K562 (cell line): ENCODE measurements at regions not wholly inside any gene's neighbourhood (a gene's known extent, or its start where the extent isn't known, plus 50 kb on each side); places are given as distances from the start of the nearest gene placed in this dataset.

Source experiments
- JUN ChIP-seq, 2 experiments: sonication (generic) in 1 of 2; formaldehyde crosslinking in 1 of 2; IDR thresholded peaks; 2 replicates each; pipeline versions ENCODE4 v1.6.1 to v1.8.0; 2012 to 2022; ENCODE audit warnings: borderline replicate concordance in 2 of 2, mild to moderate bottlenecking in 2 of 2, improper control_type of control experiment in 1 of 2, low read depth in 1 of 2, low read length in 1 of 2, missing genetic modification reagents in 1 of 2
- KLF10 ChIP-seq: fragments of 250-450 bp; sonication (Bioruptor Pico); IDR thresholded peaks from 2 replicates; pipeline ENCODE4 v1.6.1; 2021; ENCODE audit warnings: matching md5 sums
- NFRKB ChIP-seq: fragments of 450-650 bp; IDR thresholded peaks from 2 replicates; pipeline ENCODE4 v1.6.1; 2016; ENCODE audit warnings: low read depth
- TF ChIP-seq, protein P1 (sequence below): sonication (generic); formaldehyde crosslinking; IDR thresholded peaks from 2 replicates; pipeline ENCODE4 v1.8.0; 2022; ENCODE audit warnings: mild to moderate bottlenecking, missing genetic modification reagents

DNA sequence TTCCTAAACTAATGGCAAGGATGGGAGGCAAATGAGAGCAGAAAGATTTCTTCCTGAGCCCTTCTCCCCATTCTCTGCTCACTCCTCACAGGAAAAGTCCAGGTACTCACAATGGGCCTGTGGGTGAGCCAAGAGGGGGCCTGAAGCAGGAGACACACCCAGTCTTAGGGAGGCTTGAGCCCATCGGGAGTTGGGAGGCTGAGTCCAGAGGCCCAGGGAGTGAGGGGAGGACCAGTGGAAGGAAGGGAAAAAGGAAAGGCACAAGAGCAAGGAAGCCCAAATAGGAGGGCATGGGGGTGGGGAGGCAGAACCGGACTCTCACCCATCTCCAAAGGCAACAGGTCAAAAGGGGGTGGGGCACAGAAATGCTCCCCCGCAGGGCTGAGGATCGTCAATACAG, 68.1 kb upstream of the CNEP1R1 start:
- TF ChIP-seq KLF10 (CRISPR knock-in tag), result no peak
- TF ChIP-seq JUN (IDR thresholded peaks at IDR 0.05; ENCODE audit: borderline replicate concordance, low read depth, low read length), result no peak
- TF ChIP-seq JUN (CRISPR knock-in tag; IDR thresholded peaks at IDR 0.05; ENCODE audit: borderline replicate concordance), result no peak
- no peak for TF ChIP-seq NFRKB
- TF ChIP-seq, protein P1, sequence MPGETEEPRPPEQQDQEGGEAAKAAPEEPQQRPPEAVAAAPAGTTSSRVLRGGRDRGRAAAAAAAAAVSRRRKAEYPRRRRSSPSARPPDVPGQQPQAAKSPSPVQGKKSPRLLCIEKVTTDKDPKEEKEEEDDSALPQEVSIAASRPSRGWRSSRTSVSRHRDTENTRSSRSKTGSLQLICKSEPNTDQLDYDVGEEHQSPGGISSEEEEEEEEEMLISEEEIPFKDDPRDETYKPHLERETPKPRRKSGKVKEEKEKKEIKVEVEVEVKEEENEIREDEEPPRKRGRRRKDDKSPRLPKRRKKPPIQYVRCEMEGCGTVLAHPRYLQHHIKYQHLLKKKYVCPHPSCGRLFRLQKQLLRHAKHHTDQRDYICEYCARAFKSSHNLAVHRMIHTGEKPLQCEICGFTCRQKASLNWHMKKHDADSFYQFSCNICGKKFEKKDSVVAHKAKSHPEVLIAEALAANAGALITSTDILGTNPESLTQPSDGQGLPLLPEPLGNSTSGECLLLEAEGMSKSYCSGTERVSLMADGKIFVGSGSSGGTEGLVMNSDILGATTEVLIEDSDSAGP, result no peak
